ENCODE measurements at regions not wholly inside any gene's neighbourhood (a gene's known extent, or its start where the extent isn't known, plus 50 kb on each side); places are given as distances from the start of the nearest gene placed in this dataset.
A peak's percentile ranks its signal among the peaks of the same experiment; 100 is the strongest.

- Histone ChIP-seq H2AK9ac (replicated peaks; ENCODE audit: low read depth, low read length, poor library complexity) (peak overlapping the region; percentile 28), H2BK15ac (ENCODE audit: low read depth, low read length) (peak overlapping the region; percentile 37; the same call in 2 of the 3 replicates), H3K23ac (ENCODE audit: low read depth, low read length) (peak overlapping the region; percentile 70), H4K20me1 (ENCODE audit: insufficient read depth, low read length) (no peaks in the 10 kb centered on the region), H2BK5ac (ENCODE audit: low read depth, low read length, poor library complexity, severe bottlenecking) (peak overlapping the region; percentile 90), H3K27me3 (ENCODE audit: control insufficient read depth, insufficient read depth, low read length) (no peaks in the 10 kb centered on the region), H3K56ac (ENCODE audit: extremely low read depth, insufficient read depth, low read length) (peak overlapping the region; percentile 64), H4K91ac (ENCODE audit: insufficient read depth, low read depth, low read length) (peak overlapping the region; percentile 65), H3K4me2 (ENCODE audit: low read depth, low read length) (peak overlapping the region; percentile 92), H3K79me1 (ENCODE audit: low read depth in 1 of 2, low read length in 2 of 2) (no peaks in the 10 kb centered on the region), H3K14ac (replicated peaks; ENCODE audit: low read depth, low read length) (peak overlapping the region; percentile 91), H3K36me3 (ENCODE audit: control insufficient read depth, insufficient read depth, low read length) (no peaks in the 10 kb centered on the region), H4K5ac (ENCODE audit: low read depth, low read length) (peak overlapping the region; percentile 65), H3K9ac (ENCODE audit: low read depth, low read length) (no peak overlapping the region), H2AK5ac (ENCODE audit: low read depth, low read length) (peak overlapping the region; percentile 67; the same call in 1 of the 2 replicates), H2AFZ (replicated peaks; ENCODE audit: low read length, poor library complexity) (peak overlapping the region; percentile 38), H3K18ac (ENCODE audit: low read depth, low read length) (peak overlapping the region; percentile 45), H3K9me3 (ENCODE audit: control insufficient read depth, insufficient read depth, low read length) (no peaks in the 10 kb centered on the region), H3K4me3 (ENCODE audit: insufficient read depth, low read depth, low read length) (no peak overlapping the region; the same call in 1 of the 2 replicates), H2BK20ac (ENCODE audit: low read depth, low read length) (peak overlapping the region; percentile 90), H3K9me1 (ENCODE audit: insufficient read depth, low read length) (peaks cover 2% of the 10 kb centered on the region; the same call in 1 of the 2 replicates), H4K8ac (ENCODE audit: low read depth in 2 of 2, low read length in 2 of 2) (peak overlapping the region; percentile 3 to 78; a peak in 2 of 4 replicates), H3K4ac (ENCODE audit: low read depth, low read length) (peak overlapping the region; percentile 92), H3K4me1 (ENCODE audit: control insufficient read depth, insufficient read depth, low read length) (peaks cover 6% of the 10 kb centered on the region), H3K27ac (ENCODE audit: insufficient read depth, low read length) (peak overlapping the region; percentile 69; the same call in 1 of the 2 replicates), H2BK120ac (ENCODE audit: low read depth, low read length) (peak overlapping the region; percentile 92)
- in situ Hi-C loops (cut with MboI; ENCODE audit: low sequenced_read_pairs) (no loop called here), intact Hi-C loops (cut with micrococcal nuclease) (loop anchor here (2.0 kb wide), 1 partner anchor 54 kb away; no protein-coding TSS in a partner anchor), dilution Hi-C loops (cut with HindIII; ENCODE audit: low sequenced_read_pairs, unreplicated experiment) (no loop called here)
- CTCF ChIA-PET, result interaction anchor here (0.8 kb wide), 1 partner anchor 114 kb away, joined by 3 read pairs; no protein-coding TSS in a partner anchor
- peak; percentile 88 for DNase-seq
- POLR2A ChIA-PET (ENCODE audit: unreplicated experiment), result no interaction called here
- TF ChIP-seq MAFK (IDR thresholded peaks at IDR 0.05; ENCODE audit: low read depth, low read length), result no peak
- TF ChIP-seq FOS (IDR thresholded peaks at IDR 0.05; ENCODE audit: low read depth, low read length), result peak; percentile 30; the same call in 1 of the 2 replicates
- no peak for TF ChIP-seq MAZ (IDR thresholded peaks at IDR 0.05; ENCODE audit: borderline replicate concordance, low read depth, low read length)
- TF ChIP-seq CEBPB (IDR thresholded peaks at IDR 0.05; ENCODE audit: low read depth, low read length), result no peak
- TF ChIP-seq RAD21 (IDR thresholded peaks at IDR 0.05; ENCODE audit: low read length), result no peak
- TF ChIP-seq RFX5 (IDR thresholded peaks at IDR 0.05; ENCODE audit: low read depth, low read length), result no peak
- no TSS peak for BruUV-seq (replicated peaks)
- peak; percentile 85 for ATAC-seq (ENCODE audit: low read depth)
- no CpG with 5 or more reads among the region's 4 CpGs for WGBS, 2 experiments (ENCODE audit: extremely low coverage in 2 of 2, insufficient read length in 1 of 2)
These were observed 55.5 kb upstream of the PDE10A start for GRCh38 chr6:165718491-165718891.
